Inferior parietal cortex (tissue), 1 donor: ENCODE measurements at regions not wholly inside any gene's neighbourhood (a gene's known extent, or its start where the extent isn't known, plus 50 kb on each side); places are given as distances from the start of the nearest gene placed in this dataset.

Source experiments
- DNase-seq: peaks from one replicate; pipeline ENCODE4 v3.0.0-alpha.2; 2016; ENCODE audit errors: extremely low spot score

DNA sequence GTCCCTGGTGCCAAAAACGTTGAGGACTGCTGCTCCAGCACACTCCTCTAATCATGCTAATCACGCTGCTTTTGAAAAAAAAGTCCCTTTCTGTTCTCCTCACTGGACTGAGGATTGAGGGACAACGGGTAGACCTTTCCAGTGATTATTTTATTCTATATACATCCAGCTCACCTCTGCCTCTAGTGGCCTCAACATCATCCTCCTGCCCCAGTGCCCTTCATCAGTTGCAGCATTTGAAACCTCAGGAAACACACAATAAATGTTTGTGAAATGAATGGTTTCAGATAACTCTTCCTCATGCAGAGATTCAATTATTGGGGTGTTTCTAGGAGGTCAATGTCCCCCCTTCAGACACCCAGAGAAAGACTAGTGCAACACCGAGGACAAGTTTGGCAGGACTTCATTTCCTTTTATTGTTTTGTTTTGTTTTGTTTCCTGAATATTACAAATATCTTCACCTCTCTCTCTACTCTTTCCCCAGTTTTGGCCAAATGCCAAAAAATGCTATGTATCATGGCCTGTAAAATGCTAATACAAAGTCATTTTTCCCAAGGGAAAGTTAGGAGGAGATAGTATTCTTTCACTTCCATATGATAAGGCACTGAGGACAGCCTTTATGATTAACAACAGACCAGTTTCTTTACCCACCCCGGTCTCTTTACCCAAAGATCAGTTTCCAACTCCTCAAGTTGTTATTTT lies 460.1 kb upstream of the SLIT2 start:
- no peak for DNase-seq

DNA sequence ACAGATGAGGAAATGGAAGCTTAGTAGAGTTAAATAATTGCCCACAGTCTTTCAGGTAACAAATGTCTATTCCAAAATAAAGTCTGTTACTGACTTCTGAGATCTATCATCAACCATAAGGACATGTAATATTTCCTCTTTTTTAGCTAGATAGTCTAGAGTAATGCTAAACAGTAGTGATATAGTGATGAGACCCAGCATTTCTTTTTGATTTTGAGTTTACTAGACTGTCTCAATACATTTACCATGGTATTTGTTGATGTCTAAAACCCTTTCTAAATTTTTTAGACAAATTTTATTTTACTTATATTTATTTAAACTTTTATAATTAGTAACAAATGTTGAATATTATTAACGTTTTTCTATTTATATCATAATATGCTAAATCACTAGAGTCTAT lies 465.1 kb upstream of the SLIT2 start:
- DNase-seq = no peak

DNA sequence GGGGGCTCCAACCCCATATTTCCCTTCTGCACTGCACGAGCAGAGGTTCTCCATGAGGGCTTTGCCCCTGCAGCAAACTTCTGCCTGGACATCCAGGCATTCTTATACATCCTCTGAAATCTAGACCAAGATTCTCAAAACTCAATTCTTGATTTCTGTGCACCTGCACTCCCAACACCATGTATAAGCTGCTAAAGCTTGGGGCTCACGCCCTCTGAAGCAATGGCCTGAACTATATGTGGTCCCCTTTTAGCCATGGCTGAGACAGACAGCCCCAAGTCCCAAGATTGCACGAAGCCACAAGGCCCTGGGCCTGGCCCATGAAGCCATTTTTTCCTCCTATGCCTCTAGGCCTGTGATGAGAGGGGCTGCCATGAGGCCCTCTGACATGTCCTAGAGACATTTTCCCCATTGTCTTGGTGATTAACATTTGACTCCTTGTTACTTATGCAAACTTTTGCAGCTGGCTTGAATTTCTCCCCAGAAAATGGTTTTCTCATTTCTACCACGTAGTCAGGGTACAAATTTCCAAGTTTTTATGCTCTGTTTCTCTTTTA lies 468.0 kb upstream of the SLIT2 start:
- no peak for DNase-seq

DNA sequence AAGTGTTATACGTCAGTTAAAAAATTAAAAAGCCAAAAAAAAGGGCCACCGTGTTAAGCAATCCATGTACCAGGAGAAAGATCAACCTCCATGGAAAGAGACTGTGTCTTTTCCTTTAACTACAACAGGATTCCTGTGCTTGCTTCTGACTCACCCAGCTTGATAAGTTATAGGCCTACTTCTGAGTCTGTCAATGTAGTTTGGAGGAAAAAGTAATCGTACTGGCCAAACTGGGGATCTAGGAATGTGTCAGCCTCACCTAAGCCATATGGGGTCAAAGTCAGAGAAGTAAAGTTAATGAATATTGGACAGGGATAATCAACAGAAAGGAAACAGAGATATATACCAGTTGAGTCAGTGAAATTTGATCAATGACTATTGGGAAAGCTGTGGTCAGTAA lies 470.8 kb upstream of the SLIT2 start:
- no peak for DNase-seq

GRCh38 chr4:19776929-19777328 lies 474.8 kb upstream of the SLIT2 start:
- no peak for DNase-seq

DNA sequence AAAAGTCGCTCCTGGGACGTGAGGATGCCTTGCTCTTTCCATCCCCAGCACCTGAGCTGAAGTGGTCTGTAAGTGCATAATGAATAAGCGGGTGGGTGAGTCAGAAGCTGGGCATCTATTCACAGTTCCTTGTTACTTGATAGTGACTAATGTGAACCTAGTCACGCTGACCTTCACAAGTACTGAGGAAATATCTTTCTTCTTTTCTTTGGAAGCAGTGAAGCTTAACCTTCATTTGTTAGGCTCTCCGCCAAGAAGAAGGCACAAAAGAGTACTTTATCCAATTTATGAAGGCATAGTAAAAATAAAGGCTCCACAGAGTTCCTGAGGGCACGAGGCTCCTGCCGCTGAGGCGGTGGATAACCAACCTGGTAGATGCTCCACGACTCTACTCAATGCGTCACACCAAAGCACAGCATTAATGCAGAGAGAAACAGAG lies 475.7 kb upstream of the SLIT2 start:
- no peak for DNase-seq

DNA sequence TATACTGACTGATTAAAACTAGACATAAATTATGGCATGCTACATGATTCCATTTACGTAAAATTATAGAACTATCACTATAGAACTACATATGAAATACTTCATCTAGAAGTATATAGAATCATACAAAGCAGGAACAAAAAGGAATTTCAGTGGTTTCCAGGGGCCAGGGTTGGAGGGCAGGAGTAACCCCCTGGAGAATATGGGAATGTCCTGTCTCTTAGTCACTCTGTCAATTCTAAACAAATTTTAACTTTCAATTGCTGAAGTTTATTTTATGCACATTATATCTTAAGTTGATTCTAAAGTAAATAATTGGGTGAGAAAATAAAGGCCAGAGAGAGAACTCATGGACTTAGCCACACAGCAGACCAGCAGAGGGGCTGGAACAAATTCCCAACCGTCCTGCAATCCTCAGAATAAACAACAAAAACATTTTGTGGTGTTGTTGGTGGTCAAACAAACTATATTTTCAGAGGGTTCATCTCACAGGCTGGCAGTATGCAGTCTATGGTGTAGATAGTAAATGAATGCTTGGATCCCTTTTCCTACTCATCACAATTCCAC lies 476.9 kb upstream of the SLIT2 start:
- DNase-seq = no peak

GRCh38 chr4:19772581-19772980 lies 479.1 kb upstream of the SLIT2 start:
- DNase-seq = no peak

DNA sequence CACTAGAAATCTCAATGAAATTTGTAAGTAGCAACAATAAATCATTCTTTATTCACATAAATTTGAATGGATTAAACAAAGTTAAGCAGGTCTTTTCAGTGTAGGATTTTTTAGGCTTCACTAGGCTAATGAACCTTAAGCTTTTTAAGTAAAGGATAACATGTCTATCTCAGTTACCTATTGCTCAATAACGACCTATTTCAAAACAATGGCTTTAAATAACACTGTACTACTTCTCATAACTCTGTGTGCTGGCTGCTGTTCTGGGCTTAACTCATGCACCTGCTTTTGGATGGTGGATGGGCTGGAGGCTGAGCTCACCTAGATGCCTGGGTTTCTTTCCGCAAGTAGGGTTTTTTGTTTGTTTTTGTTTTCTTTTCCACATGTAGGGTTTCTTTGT lies 495.0 kb upstream of the SLIT2 start:
- no peak for DNase-seq

- DNase-seq = no peak
These were observed 499.1 kb upstream of the SLIT2 start for GRCh38 chr4:19752599-19752998.

DNA sequence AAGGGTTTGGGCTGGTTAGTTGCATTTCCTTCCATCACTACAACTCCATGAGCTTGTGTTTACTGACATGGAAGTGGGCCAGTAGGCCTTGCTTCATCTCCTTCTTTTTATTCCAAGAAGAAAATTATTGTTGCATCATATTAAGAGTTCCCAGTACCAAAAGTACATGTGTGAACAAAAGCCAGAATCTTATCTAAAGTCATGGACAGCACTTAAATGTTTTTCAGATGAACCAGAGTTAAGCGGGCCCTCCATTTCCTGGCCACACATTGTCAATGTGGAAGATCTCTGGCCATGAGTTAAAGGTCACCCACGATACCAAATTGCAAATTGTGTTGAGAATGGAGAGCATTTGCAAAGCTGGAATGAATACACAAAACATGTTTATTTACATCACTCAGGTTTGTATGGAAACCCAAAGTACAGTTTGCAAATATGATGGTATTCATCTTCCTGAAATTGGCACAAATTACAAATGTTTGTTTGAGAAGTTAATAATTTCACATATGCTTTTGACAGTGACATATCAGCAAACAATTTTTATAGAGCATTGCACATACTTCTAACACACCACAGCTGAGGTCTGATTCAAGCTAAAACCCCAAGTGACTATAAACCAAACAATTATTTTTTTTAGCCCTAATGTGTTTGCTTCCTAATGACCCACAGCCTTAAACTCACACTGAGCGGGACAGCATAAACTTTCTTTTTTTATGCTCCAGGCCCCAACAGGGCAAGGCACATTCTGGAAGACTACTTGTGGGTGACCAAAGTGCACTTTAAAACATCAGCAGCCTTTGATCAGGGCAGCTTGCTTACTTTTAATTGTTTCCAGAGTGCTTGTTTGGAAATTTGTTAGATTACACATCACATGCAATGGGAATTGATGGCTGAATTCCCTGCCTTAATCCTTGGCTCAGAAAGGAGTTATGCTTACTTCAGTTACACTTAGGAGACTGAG lies 502.9 kb upstream of the SLIT2 start:
- no peak for DNase-seq

DNA sequence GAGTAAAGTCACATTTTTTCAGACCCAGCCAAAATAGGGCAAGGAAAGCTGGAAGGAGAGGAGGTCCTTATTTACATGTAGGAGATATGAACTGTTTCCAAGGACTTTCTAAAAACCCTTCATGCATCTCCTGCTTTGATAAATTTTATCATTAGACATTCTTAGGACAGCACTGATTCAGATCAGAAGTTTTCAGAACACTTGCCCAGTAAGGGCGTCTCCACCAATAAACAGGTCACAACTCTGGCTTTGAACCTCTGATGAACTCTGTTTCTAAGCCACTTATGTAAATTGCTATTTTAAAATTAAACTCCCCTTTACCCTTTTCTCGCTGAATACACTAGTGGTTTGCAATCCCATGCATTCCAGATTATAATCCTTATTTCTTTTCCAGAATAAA lies 505.3 kb upstream of the SLIT2 start:
- no peak for DNase-seq

- no peak for DNase-seq
These were observed 508.5 kb upstream of the SLIT2 start for GRCh38 chr4:19743115-19743638.

DNA sequence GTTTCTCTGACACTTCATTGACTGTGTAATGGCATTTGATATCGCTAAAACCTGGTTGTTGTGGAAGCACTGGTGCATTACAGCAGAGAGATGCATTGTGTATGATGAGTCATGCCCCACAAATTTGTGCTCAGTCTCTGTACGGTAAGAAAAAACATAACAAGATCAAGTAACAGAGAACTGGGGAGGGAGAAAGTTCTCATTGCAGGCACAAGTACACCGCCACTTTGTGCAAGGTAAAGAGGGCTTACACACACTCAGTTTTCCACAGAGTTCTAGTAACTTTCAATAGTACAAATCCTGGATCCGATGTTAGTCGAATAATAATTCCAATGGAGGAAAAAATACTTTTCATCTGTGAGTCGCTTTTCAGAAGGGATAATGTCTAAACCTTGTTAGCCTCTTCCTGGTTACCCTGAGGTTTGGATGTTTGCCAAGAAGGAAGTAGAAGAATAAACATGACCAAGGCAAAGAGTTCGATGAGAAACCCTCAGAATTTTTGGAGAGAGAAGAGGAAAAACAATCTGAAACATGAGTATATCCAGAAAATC lies 512.5 kb upstream of the SLIT2 start:
- DNase-seq = no peak

GRCh38 chr4:19736968-19737756 lies 514.5 kb upstream of the SLIT2 start:
- DNase-seq = no peak

DNA sequence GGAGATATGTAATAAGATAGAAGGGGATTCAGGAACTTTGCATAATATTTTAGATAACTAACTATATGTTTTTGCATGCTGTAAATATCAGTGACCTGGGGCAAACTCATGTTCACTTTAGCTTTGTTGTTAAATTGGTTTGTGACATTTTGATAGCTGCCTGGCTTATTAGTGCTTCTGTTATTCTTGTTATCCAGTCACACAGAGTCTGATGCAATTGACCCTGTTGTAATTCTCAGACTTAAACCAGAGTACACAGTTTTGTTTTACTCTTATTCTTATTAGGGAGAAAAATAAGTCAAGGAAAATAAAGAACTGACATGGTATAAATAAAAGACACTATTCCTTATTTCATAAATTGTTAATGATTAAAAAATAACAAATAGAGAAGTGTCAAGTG lies 516.7 kb upstream of the SLIT2 start:
- DNase-seq = no peak

- DNase-seq = no peak
These were observed 521.6 kb upstream of the SLIT2 start for GRCh38 chr4:19729886-19730651.

- DNase-seq = no peak
These were observed 522.9 kb upstream of the SLIT2 start for GRCh38 chr4:19728773-19729172.

GRCh38 chr4:19727141-19727540 lies 524.6 kb upstream of the SLIT2 start:
- no peak for DNase-seq

- DNase-seq = no peak
These were observed 526.6 kb upstream of the SLIT2 start for GRCh38 chr4:19725130-19725529.
